Choroid plexus epithelial cell (primary cell): ENCODE measurements at regions not wholly inside any gene's neighbourhood (a gene's known extent, or its start where the extent isn't known, plus 50 kb on each side); places are given as distances from the start of the nearest gene placed in this dataset.

Experiments used
- DNase-seq: peaks from one replicate; pipeline ENCODE4 v3.0.0-alpha.2; 2010; ENCODE audit warnings: low read depth
- H3K4me3 ChIP-seq: 2 replicates; pipeline ENCODE4 v1.5.1; 2011; ENCODE audit warnings: low read depth, mild to moderate bottlenecking, control low read depth, low read length, moderate library complexity
- CTCF ChIP-seq: conservative IDR thresholded peaks from 2 replicates; pipeline ENCODE4 v1.5.1; 2011; ENCODE audit warnings: low read depth, mild to moderate bottlenecking, control low read depth, inconsistent platforms, low read length, moderate library complexity

GRCh38 chr10:94074462-94074861 lies 80.7 kb downstream of the PLCE1 start:
- TF ChIP-seq CTCF, result no peak
- no peak for DNase-seq

GRCh38 chr10:94075506-94075905 lies 81.8 kb downstream of the PLCE1 start:
- peak; percentile 35 for DNase-seq
- no peak for TF ChIP-seq CTCF
- no peak overlapping the region for H3K4me3 ChIP-seq

More at GRCh38 chr10:94074462-94074861, 80.7 kb downstream of the PLCE1 start:
- H3K4me3 ChIP-seq, result no peak overlapping the region

- peak; percentile 74 for DNase-seq
- no peak overlapping the region for H3K4me3 ChIP-seq
- peak; percentile 73 for TF ChIP-seq CTCF
Observed at GRCh38 chr10:94076325-94076841, 82.7 kb downstream of the PLCE1 start.

GRCh38 chr10:94077042-94077441 lies 83.3 kb downstream of the PLCE1 start:
- no peak for DNase-seq
- TF ChIP-seq CTCF, result no peak

GRCh38 chr10:94080108-94080507 lies 86.4 kb downstream of the PLCE1 start:
- H3K4me3 ChIP-seq, result no peak overlapping the region
- no peak for TF ChIP-seq CTCF
- no peak for DNase-seq

More at GRCh38 chr10:94077042-94077441, 83.3 kb downstream of the PLCE1 start:
- no peak overlapping the region for H3K4me3 ChIP-seq

GRCh38 chr10:94083662-94084265 lies 90.0 kb downstream of the PLCE1 start:
- DNase-seq, result no peak
- H3K4me3 ChIP-seq, result no peak overlapping the region
- no peak for TF ChIP-seq CTCF

- no peak overlapping the region for H3K4me3 ChIP-seq
- no peak for DNase-seq
- TF ChIP-seq CTCF, result no peak
Observed at GRCh38 chr10:94084344-94084743, 90.6 kb downstream of the PLCE1 start.
